WTC11 (cell line): ENCODE measurements at regions not wholly inside any gene's neighbourhood (a gene's known extent, or its start where the extent isn't known, plus 50 kb on each side); places are given as distances from the start of the nearest gene placed in this dataset.

Experiments
- ATAC-seq: fragments of 200-7000 bp; cut with Tn5 transposase; 2 replicates; pipeline ENCODE4 v1.10.0; 2021; ENCODE audit warnings: mild to moderate bottlenecking, moderate library complexity
- CTCF ChIA-PET: fragments of 300-600 bp; sonication (Branson Sonifier 250); formaldehyde crosslinking; loops from one replicate; lab custom pipeline; 2021; ENCODE audit warnings: antibody characterized with exemption; lab: Charles Lee
- POLR2A ChIA-PET: fragments of 350-600 bp; sonication (Branson Sonifier 250); formaldehyde crosslinking; loops from one replicate; lab custom pipeline; 2021; ENCODE audit warnings: antibody characterized with exemption; lab: Charles Lee
- DNase-seq: peaks from one replicate; pipeline ENCODE4 v3.0.0; 2021; ENCODE audit warnings: low spot score
- H3K27ac Mint-ChIP-seq: 2 replicates; pipeline ENCODE4 v1.8.0; 2021; ENCODE audit warnings: mixed read lengths
- H3K27me3 Mint-ChIP-seq: 2 replicates; pipeline ENCODE4 v1.8.0; 2021; ENCODE audit warnings: low read depth, mild to moderate bottlenecking, moderate library complexity, mixed read lengths
- H3K36me3 Mint-ChIP-seq: 2 replicates; pipeline ENCODE4 v1.8.0; 2021; ENCODE audit warnings: mixed read lengths
- H3K4me1 Mint-ChIP-seq: 2 replicates; pipeline ENCODE4 v1.8.0; 2022; ENCODE audit warnings: mixed read lengths
- H3K4me3 Mint-ChIP-seq: 2 replicates; pipeline ENCODE4 v1.8.0; 2021; ENCODE audit warnings: mild to moderate bottlenecking, moderate library complexity, mixed read lengths
- H3K9me3 Mint-ChIP-seq: 2 replicates; pipeline ENCODE4 v1.8.0; 2021; ENCODE audit warnings: mixed read lengths
- CBFB ChIP-seq: sonication (generic); formaldehyde crosslinking; IDR thresholded peaks from 2 replicates; pipeline ENCODE4 v1.8.1; 2022; ENCODE audit warnings: mild to moderate bottlenecking, low read depth, missing genetic modification reagents
- EMX1 ChIP-seq: fragments of 250-450 bp; sonication (Bioruptor Pico); IDR thresholded peaks from 2 replicates; pipeline ENCODE4 v1.8.0; 2021; ENCODE audit warnings: mild to moderate bottlenecking
- GABPB1 ChIP-seq: sonication (generic); formaldehyde crosslinking; IDR thresholded peaks from 2 replicates; pipeline ENCODE4 v1.8.1; 2023; ENCODE audit warnings: mild to moderate bottlenecking, missing genetic modification reagents
- IRF2 ChIP-seq: sonication (generic); formaldehyde crosslinking; IDR thresholded peaks from 2 replicates; pipeline ENCODE4 v1.8.0; 2022; ENCODE audit warnings: low read depth, missing genetic modification reagents, borderline replicate concordance
- MXD4 ChIP-seq: fragments of 250-450 bp; sonication (Bioruptor Pico); IDR thresholded peaks from 2 replicates; pipeline ENCODE4 v1.8.0; 2021; ENCODE audit warnings: mild to moderate bottlenecking, moderate library complexity, borderline replicate concordance
- NFYB ChIP-seq: sonication (generic); formaldehyde crosslinking; conservative IDR thresholded peaks from 2 replicates; pipeline ENCODE4 v1.8.0; 2022; ENCODE audit warnings: low read depth, missing genetic modification reagents
- RELA ChIP-seq: sonication (generic); formaldehyde crosslinking; IDR thresholded peaks from 2 replicates; pipeline ENCODE4 v1.8.1; 2022; ENCODE audit warnings: missing genetic modification reagents, mild to moderate bottlenecking, borderline replicate concordance
- TCF7 ChIP-seq: sonication (generic); formaldehyde crosslinking; IDR thresholded peaks from 2 replicates; pipeline ENCODE4 v1.8.0; 2022; ENCODE audit warnings: mild to moderate bottlenecking, low read depth, missing genetic modification reagents, moderate library complexity
- TEAD4 ChIP-seq: sonication (generic); formaldehyde crosslinking; IDR thresholded peaks from 2 replicates; pipeline ENCODE4 v1.8.0; 2022; ENCODE audit warnings: mild to moderate bottlenecking, missing genetic modification reagents
- ZNF121 ChIP-seq: sonication (generic); formaldehyde crosslinking; IDR thresholded peaks from 2 replicates; pipeline ENCODE4 v1.8.0; 2023; ENCODE audit warnings: missing genetic modification reagents
- ZNF232 ChIP-seq: sonication (generic); formaldehyde crosslinking; IDR thresholded peaks from 2 replicates; pipeline ENCODE4 v1.8.0; 2022; ENCODE audit warnings: mild to moderate bottlenecking, missing genetic modification reagents
- ZNF423 ChIP-seq: fragments of 250-450 bp; sonication (Bioruptor Pico); IDR thresholded peaks from 2 replicates; pipeline ENCODE4 v2.1.2; 2022; ENCODE audit warnings: mild to moderate bottlenecking, moderate library complexity
- TF ChIP-seq, protein P1 (sequence below): sonication (generic); formaldehyde crosslinking; conservative IDR thresholded peaks from 2 replicates; pipeline ENCODE4 v1.8.1; 2023; ENCODE audit warnings: mild to moderate bottlenecking, low read depth, missing genetic modification reagents, moderate library complexity
- TF ChIP-seq, protein P2 (sequence below): sonication (generic); formaldehyde crosslinking; IDR thresholded peaks from 2 replicates; pipeline ENCODE4 v1.8.1; 2023; ENCODE audit warnings: mild to moderate bottlenecking, missing genetic modification reagents, moderate library complexity
- TF ChIP-seq, protein P3 (sequence below): fragments of 200-600 bp; IDR thresholded peaks from 2 replicates; pipeline ENCODE4 v1.8.0; 2022; ENCODE audit warnings: antibody characterized with exemption
- TF ChIP-seq, protein P4 (sequence below): sonication (generic); formaldehyde crosslinking; conservative IDR thresholded peaks from 2 replicates; pipeline ENCODE4 v1.8.1; 2022; ENCODE audit warnings: mild to moderate bottlenecking, missing genetic modification reagents
- TF ChIP-seq, protein P5 (sequence below): sonication (generic); formaldehyde crosslinking; IDR thresholded peaks from 2 replicates; pipeline ENCODE4 v1.8.0; 2022; ENCODE audit warnings: mild to moderate bottlenecking, missing genetic modification reagents

DNA sequence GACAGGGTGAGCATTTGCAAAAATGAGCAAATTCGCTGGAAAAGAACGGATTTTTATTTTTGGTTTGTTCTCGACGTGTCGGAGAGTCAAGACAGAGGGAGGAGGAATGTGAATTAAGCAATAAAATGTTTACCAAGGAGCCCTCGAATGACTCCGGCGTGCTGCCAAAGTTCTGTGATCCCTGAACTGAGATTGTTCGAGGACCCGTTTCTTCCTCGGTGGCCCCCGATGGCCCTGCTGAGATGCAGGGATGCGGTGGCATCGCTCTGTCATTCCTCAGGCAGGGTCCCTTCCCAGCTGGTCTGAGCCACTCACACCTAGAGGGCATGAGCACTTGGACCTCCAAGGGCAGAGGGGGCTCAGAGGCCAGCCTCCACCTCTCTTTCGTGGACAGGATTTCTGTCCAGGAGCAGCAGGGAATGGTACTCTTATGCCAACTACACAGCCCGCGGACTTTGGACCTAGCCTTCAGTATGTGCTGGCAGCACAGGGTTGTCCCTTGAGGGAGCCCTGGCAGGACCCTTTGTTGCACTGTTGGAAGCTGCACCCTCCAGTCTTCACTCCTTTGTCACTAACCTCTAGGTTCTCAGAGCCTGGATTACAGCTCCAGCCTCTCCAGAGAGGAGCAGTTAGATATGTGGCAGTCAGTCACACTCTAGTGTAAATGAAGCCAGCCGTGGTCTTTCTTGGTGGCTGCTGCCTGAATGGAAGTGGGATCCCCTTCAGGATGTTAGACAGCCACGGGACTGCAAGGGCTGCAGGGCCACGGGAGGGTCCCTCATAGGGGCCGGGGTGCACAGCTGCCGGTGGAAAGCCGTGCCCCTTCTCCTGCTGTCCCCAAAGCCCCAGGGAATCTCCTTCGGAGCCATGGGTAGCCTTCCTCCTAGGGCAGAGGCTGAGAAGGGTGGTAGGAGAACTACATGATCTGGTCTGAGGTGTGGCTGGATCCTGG is 109.4 kb upstream of the ANO1 start:
- ATAC-seq (no peak), DNase-seq (no peak)
- TF ChIP-seq RELA (CRISPR knock-in tag), result no peak
- TF ChIP-seq CBFB (CRISPR knock-in tag), result no peak
- TF ChIP-seq, protein P1, sequence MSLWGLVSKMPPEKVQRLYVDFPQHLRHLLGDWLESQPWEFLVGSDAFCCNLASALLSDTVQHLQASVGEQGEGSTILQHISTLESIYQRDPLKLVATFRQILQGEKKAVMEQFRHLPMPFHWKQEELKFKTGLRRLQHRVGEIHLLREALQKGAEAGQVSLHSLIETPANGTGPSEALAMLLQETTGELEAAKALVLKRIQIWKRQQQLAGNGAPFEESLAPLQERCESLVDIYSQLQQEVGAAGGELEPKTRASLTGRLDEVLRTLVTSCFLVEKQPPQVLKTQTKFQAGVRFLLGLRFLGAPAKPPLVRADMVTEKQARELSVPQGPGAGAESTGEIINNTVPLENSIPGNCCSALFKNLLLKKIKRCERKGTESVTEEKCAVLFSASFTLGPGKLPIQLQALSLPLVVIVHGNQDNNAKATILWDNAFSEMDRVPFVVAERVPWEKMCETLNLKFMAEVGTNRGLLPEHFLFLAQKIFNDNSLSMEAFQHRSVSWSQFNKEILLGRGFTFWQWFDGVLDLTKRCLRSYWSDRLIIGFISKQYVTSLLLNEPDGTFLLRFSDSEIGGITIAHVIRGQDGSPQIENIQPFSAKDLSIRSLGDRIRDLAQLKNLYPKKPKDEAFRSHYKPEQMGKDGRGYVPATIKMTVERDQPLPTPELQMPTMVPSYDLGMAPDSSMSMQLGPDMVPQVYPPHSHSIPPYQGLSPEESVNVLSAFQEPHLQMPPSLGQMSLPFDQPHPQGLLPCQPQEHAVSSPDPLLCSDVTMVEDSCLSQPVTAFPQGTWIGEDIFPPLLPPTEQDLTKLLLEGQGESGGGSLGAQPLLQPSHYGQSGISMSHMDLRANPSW (CRISPR knock-in tag), result no peak
- TF ChIP-seq ZNF423 (CRISPR knock-in tag), result no peak
- no peak for TF ChIP-seq NFYB (CRISPR knock-in tag)
- H3K4me1 Mint-ChIP-seq, result peaks cover 41% of the 10 kb centered on the region
- POLR2A ChIA-PET, result no interaction called here
- H3K9me3 Mint-ChIP-seq, result no peaks in the 10 kb centered on the region
- no peaks in the 10 kb centered on the region for H3K36me3 Mint-ChIP-seq
- no peak overlapping the region for H3K27ac Mint-ChIP-seq
- H3K27me3 Mint-ChIP-seq, result no peaks in the 10 kb centered on the region; the same call in 1 of the 2 replicates
- H3K4me3 Mint-ChIP-seq, result no peak overlapping the region
- CTCF ChIA-PET, result interaction anchor here (0.6 kb wide), 1 partner anchor 189 kb away, joined by 3 read pairs; no protein-coding TSS in a partner anchor

DNA sequence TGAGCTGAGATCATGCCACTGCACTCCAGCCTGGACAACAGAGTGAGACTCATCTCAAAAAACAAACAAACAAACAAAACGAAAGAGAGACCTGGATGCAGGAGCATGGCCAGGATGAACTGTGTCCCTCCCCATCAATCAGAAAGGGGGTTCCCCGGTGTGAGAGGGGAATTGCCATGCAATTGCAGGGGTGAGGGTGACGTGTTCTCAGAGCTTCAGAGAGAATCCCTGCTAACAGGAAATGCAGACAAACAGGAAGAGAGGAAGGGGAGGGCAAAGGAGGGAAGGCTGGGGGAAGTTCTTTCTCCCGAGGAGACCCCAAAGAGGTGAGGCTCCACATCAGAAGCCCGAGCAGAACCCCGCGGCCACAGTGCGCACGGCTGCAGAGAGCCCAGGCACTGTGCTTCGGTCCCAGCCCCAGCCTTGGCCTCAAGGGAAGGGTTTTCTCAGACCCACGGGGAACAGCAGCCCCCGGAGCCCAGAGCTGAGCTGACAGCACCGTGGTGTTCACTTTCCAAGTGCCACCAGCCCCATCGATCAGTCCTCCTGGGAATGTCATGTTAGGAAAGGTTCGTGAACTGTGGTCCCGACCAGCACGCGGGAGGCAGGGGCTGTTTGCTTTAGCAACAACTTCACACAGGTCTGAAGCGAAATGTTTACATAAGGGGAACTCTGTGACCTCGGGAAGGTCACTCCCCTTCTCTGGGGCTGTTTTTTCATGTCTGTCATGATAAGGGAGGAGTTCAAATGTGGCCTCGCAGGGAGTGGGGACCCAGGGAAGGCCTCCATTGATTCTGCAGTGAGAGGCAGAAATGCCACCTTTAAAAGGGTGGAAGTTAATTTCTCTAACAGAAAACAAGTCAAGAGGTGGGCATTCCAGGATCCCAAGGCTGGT is 108.0 kb upstream of the ANO1 start:
- Mint-ChIP-seq H3K4me3 (no peak overlapping the region), H3K27me3 (no peaks in the 10 kb centered on the region; the same call in 1 of the 2 replicates)
- CTCF ChIA-PET, result interaction anchor here (0.6 kb wide), 1 partner anchor 269 kb away, joined by 5 read pairs; no protein-coding TSS in a partner anchor

DNA sequence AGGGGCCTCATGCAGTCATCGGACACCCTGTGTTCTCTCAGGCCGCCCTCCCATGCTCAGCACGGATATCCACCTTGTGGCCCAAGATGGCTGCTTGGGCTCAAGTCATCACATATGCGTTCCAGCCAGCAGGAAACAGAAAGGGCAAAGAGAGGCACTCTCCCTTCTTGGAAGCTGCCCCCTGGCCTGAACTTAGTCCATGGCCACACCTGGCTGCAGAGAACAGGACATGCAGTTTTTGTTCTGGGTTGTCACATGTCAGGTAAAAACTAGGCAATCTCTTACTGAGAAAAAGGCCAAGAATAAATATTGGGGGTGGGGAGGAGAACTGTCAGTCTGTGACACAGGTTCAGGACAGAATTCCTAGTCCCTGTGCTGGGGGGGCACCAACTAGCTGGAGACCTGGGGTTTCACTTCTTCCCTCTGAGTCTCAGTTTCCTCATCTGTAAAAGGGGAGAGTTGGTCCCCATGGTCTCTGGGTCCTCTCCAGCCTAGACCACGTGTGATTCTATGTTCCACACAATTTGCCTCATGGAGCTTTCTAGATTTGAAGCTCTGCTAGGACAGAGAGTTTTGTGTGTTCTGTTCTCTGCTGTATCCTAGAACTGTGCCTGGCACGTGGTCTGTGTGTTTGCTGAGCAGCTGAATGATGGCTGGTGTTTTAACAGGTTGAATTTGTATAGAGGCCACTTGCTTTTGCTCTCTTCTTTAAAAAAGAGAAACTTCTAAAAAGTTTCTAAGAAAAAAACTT is 107.2 kb upstream of the ANO1 start:
- TF ChIP-seq, protein P1 (CRISPR knock-in tag), result no peak
- no peak for TF ChIP-seq ZNF232 (CRISPR knock-in tag)
- TF ChIP-seq, protein P2, sequence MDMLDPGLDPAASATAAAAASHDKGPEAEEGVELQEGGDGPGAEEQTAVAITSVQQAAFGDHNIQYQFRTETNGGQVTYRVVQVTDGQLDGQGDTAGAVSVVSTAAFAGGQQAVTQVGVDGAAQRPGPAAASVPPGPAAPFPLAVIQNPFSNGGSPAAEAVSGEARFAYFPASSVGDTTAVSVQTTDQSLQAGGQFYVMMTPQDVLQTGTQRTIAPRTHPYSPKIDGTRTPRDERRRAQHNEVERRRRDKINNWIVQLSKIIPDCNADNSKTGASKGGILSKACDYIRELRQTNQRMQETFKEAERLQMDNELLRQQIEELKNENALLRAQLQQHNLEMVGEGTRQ (CRISPR knock-in tag), result no peak
- TF ChIP-seq NFYB (CRISPR knock-in tag), result no peak
- no peak for TF ChIP-seq MXD4 (CRISPR knock-in tag)
- TF ChIP-seq, protein P3, sequence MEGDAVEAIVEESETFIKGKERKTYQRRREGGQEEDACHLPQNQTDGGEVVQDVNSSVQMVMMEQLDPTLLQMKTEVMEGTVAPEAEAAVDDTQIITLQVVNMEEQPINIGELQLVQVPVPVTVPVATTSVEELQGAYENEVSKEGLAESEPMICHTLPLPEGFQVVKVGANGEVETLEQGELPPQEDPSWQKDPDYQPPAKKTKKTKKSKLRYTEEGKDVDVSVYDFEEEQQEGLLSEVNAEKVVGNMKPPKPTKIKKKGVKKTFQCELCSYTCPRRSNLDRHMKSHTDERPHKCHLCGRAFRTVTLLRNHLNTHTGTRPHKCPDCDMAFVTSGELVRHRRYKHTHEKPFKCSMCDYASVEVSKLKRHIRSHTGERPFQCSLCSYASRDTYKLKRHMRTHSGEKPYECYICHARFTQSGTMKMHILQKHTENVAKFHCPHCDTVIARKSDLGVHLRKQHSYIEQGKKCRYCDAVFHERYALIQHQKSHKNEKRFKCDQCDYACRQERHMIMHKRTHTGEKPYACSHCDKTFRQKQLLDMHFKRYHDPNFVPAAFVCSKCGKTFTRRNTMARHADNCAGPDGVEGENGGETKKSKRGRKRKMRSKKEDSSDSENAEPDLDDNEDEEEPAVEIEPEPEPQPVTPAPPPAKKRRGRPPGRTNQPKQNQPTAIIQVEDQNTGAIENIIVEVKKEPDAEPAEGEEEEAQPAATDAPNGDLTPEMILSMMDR, result no peak
- TF ChIP-seq, protein P4, sequence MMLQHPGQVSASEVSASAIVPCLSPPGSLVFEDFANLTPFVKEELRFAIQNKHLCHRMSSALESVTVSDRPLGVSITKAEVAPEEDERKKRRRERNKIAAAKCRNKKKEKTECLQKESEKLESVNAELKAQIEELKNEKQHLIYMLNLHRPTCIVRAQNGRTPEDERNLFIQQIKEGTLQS, result no peak
- TF ChIP-seq TCF7 (CRISPR knock-in tag), result no peak
- TF ChIP-seq, protein P5, sequence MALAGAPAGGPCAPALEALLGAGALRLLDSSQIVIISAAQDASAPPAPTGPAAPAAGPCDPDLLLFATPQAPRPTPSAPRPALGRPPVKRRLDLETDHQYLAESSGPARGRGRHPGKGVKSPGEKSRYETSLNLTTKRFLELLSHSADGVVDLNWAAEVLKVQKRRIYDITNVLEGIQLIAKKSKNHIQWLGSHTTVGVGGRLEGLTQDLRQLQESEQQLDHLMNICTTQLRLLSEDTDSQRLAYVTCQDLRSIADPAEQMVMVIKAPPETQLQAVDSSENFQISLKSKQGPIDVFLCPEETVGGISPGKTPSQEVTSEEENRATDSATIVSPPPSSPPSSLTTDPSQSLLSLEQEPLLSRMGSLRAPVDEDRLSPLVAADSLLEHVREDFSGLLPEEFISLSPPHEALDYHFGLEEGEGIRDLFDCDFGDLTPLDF (CRISPR knock-in tag), result no peak
- TF ChIP-seq IRF2 (CRISPR knock-in tag), result no peak
- TF ChIP-seq EMX1 (CRISPR knock-in tag), result no peak
- TF ChIP-seq, all 79 proteins: peak for 0
- Mint-ChIP-seq H3K36me3 (no peaks in the 10 kb centered on the region), H3K27ac (no peak overlapping the region), H3K9me3 (no peaks in the 10 kb centered on the region), H3K27me3 (no peaks in the 10 kb centered on the region; the same call in 1 of the 2 replicates), H3K4me1 (peaks cover 18% of the 10 kb centered on the region), H3K4me3 (no peak overlapping the region)
- ATAC-seq, result no peak
- no peak for DNase-seq
- POLR2A ChIA-PET, result no interaction called here
- CTCF ChIA-PET, result no interaction called here

More for the DNA sequence above, 108.0 kb upstream of the ANO1 start:
- Mint-ChIP-seq H3K36me3 (no peaks in the 10 kb centered on the region), H3K4me1 (peaks cover 27% of the 10 kb centered on the region), H3K27ac (peak overlapping the region; percentile 83), H3K9me3 (no peaks in the 10 kb centered on the region)
- DNase-seq (no peak), ATAC-seq (no peak)
- TF ChIP-seq GABPB1 (CRISPR knock-in tag), result peak; percentile 65; the same call in 1 of the 2 replicates
- TF ChIP-seq ZNF121, result 0 out of 2 replicates have a peak, but pooled peaks have one; percentile 2
- no peak for TF ChIP-seq TEAD4 (CRISPR knock-in tag)
- POLR2A ChIA-PET, result no interaction called here
